Medulla oblongata (tissue), 1 donor: ENCODE measurements at regions not wholly inside any gene's neighbourhood (a gene's known extent, or its start where the extent isn't known, plus 50 kb on each side); places are given as distances from the start of the nearest gene placed in this dataset.

Experiments used
- DNase-seq: peaks from one replicate; pipeline ENCODE4 v3.0.0-alpha.2; 2015; ENCODE audit errors: extremely low spot score

- DNase-seq = no peak
Measured at GRCh38 chr6:16855460-16855859, 94.2 kb upstream of the ATXN1 start.

- no peak for DNase-seq
Measured at GRCh38 chr6:16854986-16855385, 93.7 kb upstream of the ATXN1 start.

- DNase-seq = no peak
Measured at GRCh38 chr6:16852671-16853070, 91.4 kb upstream of the ATXN1 start.

DNA sequence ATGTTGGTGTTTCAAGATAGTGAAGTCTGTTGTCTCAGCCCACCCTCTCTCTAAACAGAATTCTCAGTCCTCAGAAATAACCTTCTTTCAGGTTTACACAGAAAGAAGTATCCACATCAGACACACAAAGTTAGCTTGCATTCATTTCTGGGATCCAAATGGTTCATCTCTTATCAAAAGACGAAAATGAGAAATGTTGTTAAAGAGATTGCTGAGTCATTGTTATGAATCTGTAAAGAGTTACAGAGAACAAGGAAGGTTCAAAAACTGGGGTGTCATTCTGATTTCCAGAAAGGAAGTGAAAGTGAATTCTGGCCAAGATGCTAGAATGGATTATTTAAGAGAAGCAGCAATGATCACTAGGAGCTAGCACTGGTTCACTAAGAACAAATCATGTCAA, 90.5 kb upstream of the ATXN1 start:
- DNase-seq = peak; percentile 49

DNA sequence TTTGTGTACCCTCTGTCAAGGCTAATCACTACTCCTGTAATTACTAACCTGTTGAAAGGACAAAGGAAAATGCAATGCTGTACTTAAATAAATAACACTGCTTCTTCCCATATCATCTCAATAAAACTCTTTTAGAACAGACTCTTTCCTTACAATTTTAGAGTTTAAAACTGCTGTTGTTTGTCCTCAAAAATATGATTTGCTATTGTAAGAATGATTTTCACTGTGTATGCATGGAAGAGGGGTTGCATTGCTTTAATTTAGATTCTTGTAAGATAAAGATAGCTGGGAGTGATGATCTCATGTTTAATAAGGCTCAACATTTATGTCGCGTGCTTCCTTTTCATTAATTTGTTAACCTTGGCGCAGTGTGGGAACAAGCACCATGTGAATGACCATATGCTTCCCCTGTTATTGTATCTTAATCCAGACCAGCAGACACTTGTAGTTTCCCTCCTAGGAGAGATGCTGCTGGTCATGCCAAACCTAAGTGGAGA, 89.8 kb upstream of the ATXN1 start:
- DNase-seq = no peak

GRCh38 chr6:16850681-16851026, 89.4 kb upstream of the ATXN1 start:
- DNase-seq = no peak

- DNase-seq = no peak
Measured at GRCh38 chr6:16849988-16850680, 88.9 kb upstream of the ATXN1 start.

GRCh38 chr6:16849280-16849987, 88.2 kb upstream of the ATXN1 start:
- DNase-seq = no peak

DNA sequence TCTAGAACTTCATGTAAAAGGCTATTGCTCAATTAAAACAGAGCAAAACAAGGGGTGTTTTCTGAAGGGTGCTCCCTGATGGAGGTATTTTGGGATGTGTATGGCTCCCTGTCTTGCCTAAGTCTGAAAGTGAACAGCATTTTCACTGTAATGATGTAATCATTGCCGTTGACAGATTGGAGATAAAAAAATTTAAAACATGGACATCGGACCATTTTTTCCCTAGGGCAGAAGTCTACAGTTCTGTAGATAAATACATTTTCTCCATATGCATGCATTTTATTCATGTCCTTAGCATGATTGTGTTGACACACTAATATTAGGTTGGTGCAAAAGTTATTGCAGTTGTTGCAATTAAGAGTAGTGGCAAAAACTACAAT, 85.1 kb upstream of the ATXN1 start:
- no peak for DNase-seq

GRCh38 chr6:16844183-16844582, 82.9 kb upstream of the ATXN1 start:
- no peak for DNase-seq

DNA sequence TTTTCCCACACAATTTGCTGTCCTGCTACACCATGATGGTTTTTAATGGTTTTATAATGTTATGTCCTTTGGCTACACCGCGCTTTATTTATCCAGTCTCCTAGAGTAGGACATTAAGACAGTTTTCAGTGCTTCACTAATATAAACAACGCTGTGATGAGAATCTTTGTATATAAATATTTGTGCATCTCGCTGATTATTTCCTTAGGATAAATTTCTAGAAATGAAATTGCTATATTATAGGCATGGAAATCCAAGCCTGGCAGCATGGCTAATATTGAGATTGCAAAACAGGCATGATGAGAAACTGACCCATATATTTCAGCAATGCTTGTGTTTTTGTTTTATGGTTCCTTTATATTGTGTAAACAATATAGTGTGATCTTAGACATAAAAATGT, 81.4 kb upstream of the ATXN1 start:
- no peak for DNase-seq

GRCh38 chr6:16841241-16841640, 80.0 kb upstream of the ATXN1 start:
- DNase-seq = no peak

GRCh38 chr6:16840725-16841124, 79.5 kb upstream of the ATXN1 start:
- no peak for DNase-seq

DNA sequence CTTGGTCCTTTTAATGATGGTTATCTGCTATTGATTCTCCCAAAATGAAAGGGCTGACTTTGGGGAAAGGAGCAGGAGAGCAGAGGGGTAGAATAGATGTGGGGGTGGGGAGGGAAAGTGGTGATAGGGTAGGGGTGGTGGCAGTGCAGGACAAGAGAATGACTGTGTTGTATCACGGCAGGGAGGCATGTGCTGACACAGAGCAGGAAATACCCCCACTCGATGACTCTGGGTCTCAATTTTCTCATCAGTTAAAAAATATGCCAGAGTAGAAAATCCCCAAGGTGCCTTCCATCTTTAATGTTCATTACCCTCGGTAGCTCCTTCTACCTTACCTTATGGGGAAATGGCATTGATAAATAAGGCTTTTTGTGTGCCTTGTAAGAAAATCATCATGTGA, 79.0 kb upstream of the ATXN1 start:
- no peak for DNase-seq

DNA sequence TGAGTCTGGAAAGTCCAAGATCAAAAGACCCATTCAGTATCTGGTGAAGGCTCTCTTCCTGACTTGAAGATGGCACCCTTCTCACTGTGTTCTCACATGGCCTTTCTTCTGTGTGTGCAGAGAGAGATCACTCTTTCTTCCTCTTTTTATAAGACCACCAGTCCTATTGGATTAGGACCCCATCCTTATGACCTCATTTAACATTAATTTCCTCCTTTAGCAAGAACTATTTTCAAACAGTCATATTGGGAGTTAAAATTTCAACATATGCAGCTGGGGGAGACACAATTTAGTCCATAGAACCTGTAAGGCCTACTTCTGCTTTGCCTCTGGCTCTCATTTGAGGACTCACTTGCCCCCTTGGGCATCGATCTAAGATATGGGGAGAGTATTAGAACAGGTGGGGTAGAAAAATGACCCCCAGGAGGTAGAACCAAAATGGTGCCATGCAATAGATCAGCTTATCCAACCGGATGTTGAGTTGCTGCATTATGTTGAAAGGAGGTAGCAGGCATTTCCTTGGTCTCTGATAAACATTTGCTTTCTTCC, 78.4 kb upstream of the ATXN1 start:
- no peak for DNase-seq

GRCh38 chr6:16837217-16837972, 76.1 kb upstream of the ATXN1 start:
- no peak for DNase-seq

DNA sequence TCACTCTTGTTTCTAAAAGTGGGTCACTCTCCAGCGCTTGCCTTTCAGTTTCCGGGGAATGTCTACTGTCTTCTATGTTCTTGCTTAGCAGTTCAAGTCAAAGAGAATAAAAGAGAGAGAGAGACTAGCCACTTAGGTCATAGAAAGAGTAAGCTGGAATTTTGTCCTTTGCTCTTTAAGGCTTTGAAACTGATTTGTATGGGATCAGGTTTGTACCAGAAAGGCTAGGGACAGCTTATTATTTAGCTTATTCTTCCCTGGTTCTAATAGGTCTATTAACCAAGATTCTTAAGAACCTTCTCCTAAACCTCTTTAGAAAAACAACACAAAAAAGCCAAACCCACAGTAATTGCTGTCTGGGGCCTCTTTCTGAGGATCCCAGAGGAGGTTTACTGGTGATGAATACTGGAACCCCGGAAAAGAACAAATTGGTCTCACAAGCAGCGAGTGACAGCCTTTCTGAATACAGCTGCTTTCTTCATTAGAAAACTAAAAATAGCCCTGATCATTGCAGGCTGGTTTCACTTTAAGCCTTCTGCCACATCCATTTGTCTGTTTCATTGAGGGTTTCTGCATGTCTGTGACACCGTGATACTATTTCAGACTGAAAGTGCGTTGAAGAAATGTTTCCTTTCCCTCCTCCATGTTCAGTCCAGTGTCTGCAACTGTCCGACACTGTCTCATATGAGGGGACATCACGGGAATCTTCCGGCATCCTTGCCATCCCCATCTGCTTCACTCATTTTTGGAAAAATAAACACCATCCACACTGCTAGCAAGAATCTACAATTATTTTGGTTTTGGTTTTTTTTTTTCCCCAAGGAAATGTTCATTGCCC, 75.1 kb upstream of the ATXN1 start:
- DNase-seq = peak; percentile 26

GRCh38 chr6:16834242-16834641, 73.0 kb upstream of the ATXN1 start:
- DNase-seq = no peak

GRCh38 chr6:16832721-16833120, 71.5 kb upstream of the ATXN1 start:
- DNase-seq = no peak

GRCh38 chr6:16832043-16832567, 70.8 kb upstream of the ATXN1 start:
- no peak for DNase-seq

- no peak for DNase-seq
Measured at GRCh38 chr6:16831136-16831535, 69.9 kb upstream of the ATXN1 start.
